ENCODE measurements at regions not wholly inside any gene's neighbourhood (a gene's known extent, or its start where the extent isn't known, plus 50 kb on each side); places are given as distances from the start of the nearest gene placed in this dataset.

DNA sequence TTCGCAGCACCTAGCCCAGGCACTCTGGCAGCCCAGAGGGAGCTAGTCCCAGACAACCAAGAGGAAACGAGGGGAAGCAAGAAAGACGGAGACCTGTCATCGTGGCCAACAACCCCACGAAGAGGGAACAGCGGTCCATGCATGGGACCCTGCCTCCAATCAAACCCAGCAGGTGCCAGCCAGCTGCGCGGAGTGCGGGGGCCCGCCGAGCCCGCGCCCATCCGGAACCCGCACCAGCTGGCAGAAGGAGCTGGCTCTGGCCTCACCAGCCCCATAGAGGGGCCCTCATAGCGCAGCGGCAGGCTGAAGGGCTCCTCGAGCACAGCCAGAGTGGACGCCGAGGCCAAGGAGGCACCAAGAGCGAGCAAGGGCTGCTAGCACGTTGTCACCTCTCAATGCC lies 332.4 kb upstream of the MAGEB18 start:
- POLR2A ChIA-PET, result no interaction called here
- intact Hi-C loops (cut with micrococcal nuclease), result no loop called here
- no peak overlapping the region for H3K4me3 ChIP-seq

More for the DNA sequence above, 332.4 kb upstream of the MAGEB18 start:
- Histone ChIP-seq H3K36me3 (ENCODE audit: control insufficient read depth, insufficient read depth, low read length) (no peaks in the 10 kb centered on the region), H4K20me1 (replicated peaks; ENCODE audit: control insufficient read depth, insufficient read depth, low read length) (no peaks in the 10 kb centered on the region), H3K9me3 (replicated peaks; ENCODE audit: control insufficient read depth, insufficient read depth, low read depth, low read length) (no peaks in the 10 kb centered on the region), H3K79me2 (ENCODE audit: control insufficient read depth, insufficient read depth, low read length) (no peaks in the 10 kb centered on the region), H3K27me3 (ENCODE audit: control insufficient read depth in 2 of 2, insufficient read depth in 2 of 2, low read length in 2 of 2) (no peaks in the 10 kb centered on the region), H3K4me2 (ENCODE audit: insufficient read depth, low read length) (no peak overlapping the region), H3K27ac (ENCODE audit: extremely low read depth, low read depth, low read length) (no peak overlapping the region), H3K9ac (ENCODE audit: insufficient read depth in 1 of 2, low read depth in 2 of 2, low read length in 2 of 2) (no peak overlapping the region), H3K4me1 (replicated peaks in 1 of 2; ENCODE audit: control insufficient read depth in 2 of 2, insufficient read depth in 2 of 2, low read length in 2 of 2) (no peaks in the 10 kb centered on the region), H3K9me1 (ENCODE audit: control insufficient read depth, insufficient read depth, low read length) (no peaks in the 10 kb centered on the region), H2AFZ (ENCODE audit: low read depth, low read length) (no peak overlapping the region)
- CTCF ChIA-PET (ENCODE audit: low intra/inter-chr PET ratio), result no interaction called here
- DNase-seq (ENCODE audit: extremely low read depth in 1 of 4, low spot score in 3 of 4), result no peak
- no peak for ATAC-seq
- BruUV-seq (replicated peaks), result no TSS peak
- TF ChIP-seq CCAR2 (IDR thresholded peaks at IDR 0.05; ENCODE audit: low read depth, low read length) (no peak), ZNF134 (CRISPR knock-in tag; conservative IDR thresholded peaks at IDR 0.05) (no peak), CBX5 (IDR thresholded peaks at IDR 0.05; ENCODE audit: borderline replicate concordance, low read depth) (no peak), SMARCE1 (IDR thresholded peaks at IDR 0.05) (no peak), HLTF (IDR thresholded peaks at IDR 0.05) (no peak), MIER1 (IDR thresholded peaks at IDR 0.05; ENCODE audit: low read depth) (no peak), ZNF586 (CRISPR knock-in tag; conservative IDR thresholded peaks at IDR 0.05) (no peak), SRF (CRISPR knock-in tag; IDR thresholded peaks at IDR 0.05) (no peak), SIRT6 (IDR thresholded peaks at IDR 0.05; ENCODE audit: low read depth, low read length) (no peak), JUNB (CRISPR knock-in tag; conservative IDR thresholded peaks at IDR 0.05) (no peak), RHOXF2B (CRISPR knock-in tag; conservative IDR thresholded peaks at IDR 0.05) (no peak), LARP7 (IDR thresholded peaks at IDR 0.05) (no peak), POLR2B (IDR thresholded peaks at IDR 0.05; ENCODE audit: low read depth, partially characterized antibody) (no peak), POLR2A (conservative IDR thresholded peaks at IDR 0.05) (no peak)
- TF ChIP-seq, protein P1, sequence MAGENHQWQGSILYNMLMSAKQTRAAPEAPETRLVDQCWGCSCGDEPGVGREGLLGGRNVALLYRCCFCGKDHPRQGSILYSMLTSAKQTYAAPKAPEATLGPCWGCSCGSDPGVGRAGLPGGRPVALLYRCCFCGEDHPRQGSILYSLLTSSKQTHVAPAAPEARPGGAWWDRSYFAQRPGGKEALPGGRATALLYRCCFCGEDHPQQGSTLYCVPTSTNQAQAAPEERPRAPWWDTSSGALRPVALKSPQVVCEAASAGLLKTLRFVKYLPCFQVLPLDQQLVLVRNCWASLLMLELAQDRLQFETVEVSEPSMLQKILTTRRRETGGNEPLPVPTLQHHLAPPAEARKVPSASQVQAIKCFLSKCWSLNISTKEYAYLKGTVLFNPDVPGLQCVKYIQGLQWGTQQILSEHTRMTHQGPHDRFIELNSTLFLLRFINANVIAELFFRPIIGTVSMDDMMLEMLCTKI (IDR thresholded peaks at IDR 0.05; ENCODE audit: partially characterized antibody), result no peak
- no peak for FAIRE-seq
- in situ Hi-C loops (cut with MboI), result no loop called here
- 2% methylated on average over 10 of the region's 22 CpGs for WGBS (ENCODE audit: insufficient coverage, low coverage, missing lambda C conversion rate)

Data from K562 (cell line).